ENCODE measurements at regions not wholly inside any gene's neighbourhood (a gene's known extent, or its start where the extent isn't known, plus 50 kb on each side); places are given as distances from the start of the nearest gene placed in this dataset.

DNA sequence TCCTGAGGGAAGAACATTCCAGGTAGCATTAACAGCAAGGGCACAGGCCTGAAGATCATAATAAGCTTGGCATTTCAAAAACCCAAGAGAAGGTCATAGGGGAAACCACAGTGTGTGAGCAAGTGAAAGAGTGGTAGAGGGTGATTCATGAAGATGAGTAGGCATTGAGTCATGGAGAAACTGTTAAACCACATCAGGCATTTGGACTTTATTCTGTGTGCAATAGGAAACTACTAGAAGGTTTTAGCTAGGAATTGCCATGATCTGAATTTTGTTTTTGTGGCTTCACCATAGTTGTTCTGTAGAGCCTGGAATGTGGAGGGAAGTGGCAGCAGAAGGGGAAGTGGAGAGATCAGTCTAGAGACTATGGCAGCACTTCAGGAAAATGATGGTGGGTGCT is 359.0 kb upstream of the PTBP2 start (continued):
- TF ChIP-seq, protein P1, sequence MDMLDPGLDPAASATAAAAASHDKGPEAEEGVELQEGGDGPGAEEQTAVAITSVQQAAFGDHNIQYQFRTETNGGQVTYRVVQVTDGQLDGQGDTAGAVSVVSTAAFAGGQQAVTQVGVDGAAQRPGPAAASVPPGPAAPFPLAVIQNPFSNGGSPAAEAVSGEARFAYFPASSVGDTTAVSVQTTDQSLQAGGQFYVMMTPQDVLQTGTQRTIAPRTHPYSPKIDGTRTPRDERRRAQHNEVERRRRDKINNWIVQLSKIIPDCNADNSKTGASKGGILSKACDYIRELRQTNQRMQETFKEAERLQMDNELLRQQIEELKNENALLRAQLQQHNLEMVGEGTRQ (IDR thresholded peaks at IDR 0.05; ENCODE audit: borderline replicate concordance, low read depth, low read length): no peak
- TF ChIP-seq RFX5 (IDR thresholded peaks at IDR 0.05; ENCODE audit: low read length) (no peak), NRF1 (IDR thresholded peaks at IDR 0.05; ENCODE audit: low read depth, low read length) (no peak), POLR2AphosphoS5 (IDR thresholded peaks at IDR 0.05; ENCODE audit: low read depth, low read length) (peak; percentile 92), RXRA (IDR thresholded peaks at IDR 0.05; ENCODE audit: borderline replicate concordance, low read depth) (peak; percentile 94), NFIC (IDR thresholded peaks at IDR 0.05; ENCODE audit: borderline replicate concordance) (peak; percentile 94), MEF2A (IDR thresholded peaks at IDR 0.05; ENCODE audit: borderline replicate concordance, low read depth) (peak; percentile 76; the same call in 1 of the 2 replicates), YY1 (IDR thresholded peaks at IDR 0.05; ENCODE audit: low read depth) (peak; percentile 45; the same call in 1 of the 2 replicates)
- TF ChIP-seq, protein P2, sequence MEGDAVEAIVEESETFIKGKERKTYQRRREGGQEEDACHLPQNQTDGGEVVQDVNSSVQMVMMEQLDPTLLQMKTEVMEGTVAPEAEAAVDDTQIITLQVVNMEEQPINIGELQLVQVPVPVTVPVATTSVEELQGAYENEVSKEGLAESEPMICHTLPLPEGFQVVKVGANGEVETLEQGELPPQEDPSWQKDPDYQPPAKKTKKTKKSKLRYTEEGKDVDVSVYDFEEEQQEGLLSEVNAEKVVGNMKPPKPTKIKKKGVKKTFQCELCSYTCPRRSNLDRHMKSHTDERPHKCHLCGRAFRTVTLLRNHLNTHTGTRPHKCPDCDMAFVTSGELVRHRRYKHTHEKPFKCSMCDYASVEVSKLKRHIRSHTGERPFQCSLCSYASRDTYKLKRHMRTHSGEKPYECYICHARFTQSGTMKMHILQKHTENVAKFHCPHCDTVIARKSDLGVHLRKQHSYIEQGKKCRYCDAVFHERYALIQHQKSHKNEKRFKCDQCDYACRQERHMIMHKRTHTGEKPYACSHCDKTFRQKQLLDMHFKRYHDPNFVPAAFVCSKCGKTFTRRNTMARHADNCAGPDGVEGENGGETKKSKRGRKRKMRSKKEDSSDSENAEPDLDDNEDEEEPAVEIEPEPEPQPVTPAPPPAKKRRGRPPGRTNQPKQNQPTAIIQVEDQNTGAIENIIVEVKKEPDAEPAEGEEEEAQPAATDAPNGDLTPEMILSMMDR (IDR thresholded peaks at IDR 0.05): no peak

DNA sequence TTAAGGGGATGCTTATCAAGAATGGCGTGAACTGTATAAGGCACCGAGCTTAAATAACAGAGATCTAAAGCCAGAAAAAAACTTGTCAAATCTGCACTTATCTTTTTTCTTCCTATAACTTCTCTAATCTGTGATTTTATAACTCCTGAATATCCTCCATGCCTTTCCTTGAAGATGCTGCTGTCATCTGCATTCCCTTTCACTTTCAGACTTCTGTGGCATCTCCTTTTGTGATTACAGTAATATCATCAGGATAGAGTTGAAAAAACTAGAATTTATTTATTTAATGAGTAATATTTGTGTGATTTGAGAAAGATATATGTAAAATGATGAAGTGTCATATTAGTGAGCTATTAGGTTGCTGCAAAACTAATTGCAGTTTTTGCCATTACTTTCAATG is 357.8 kb upstream of the PTBP2 start:
- Histone ChIP-seq H3K4me1 (ENCODE audit: control insufficient read depth in 1 of 2, insufficient read depth in 2 of 2, low read depth in 1 of 2, low read length in 1 of 2) (peaks cover 6 to 34% of the 10 kb centered on the region in 2 experiments), H3K27me3 (ENCODE audit: insufficient read depth) (no peaks in the 10 kb centered on the region), H3K4me3 (ENCODE audit: low read depth in 2 of 2, low read length in 1 of 2) (no peak overlapping the region), H4K20me1 (ENCODE audit: insufficient read depth) (no peaks in the 10 kb centered on the region), H3K79me2 (ENCODE audit: insufficient read depth) (no peaks in the 10 kb centered on the region), H3F3A (replicated peaks; ENCODE audit: insufficient read depth) (peaks cover 27% of the 10 kb centered on the region), H3K36me3 (replicated peaks in 1 of 2; ENCODE audit: control insufficient read depth in 1 of 2, insufficient read depth in 2 of 2, low read length in 1 of 2) (no peaks in the 10 kb centered on the region), H3K4me2 (0 out of 2 replicates have a peak overlapping the region, but pooled peaks have one; percentile 36), H3K9me3 (no peaks in the 10 kb centered on the region), H2AFZ (ENCODE audit: low read depth) (no peak overlapping the region), H3K27ac (ENCODE audit: low read depth in 2 of 2, low read length in 1 of 2) (peak overlapping the region in 1 of 2 experiments; percentile 83; a peak in 2 of 4 replicates), H3K9me2 (no peaks in the 10 kb centered on the region), H3K9ac (no peak overlapping the region)
- 94% methylated on average over 2 of the region's 2 CpGs for WGBS (ENCODE audit: low lambda C conversion rate)
- POLR2A ChIA-PET: no interaction called here
- CTCF ChIA-PET: no interaction called here
- no peak for DNase-seq
- TF ChIP-seq, protein P3, sequence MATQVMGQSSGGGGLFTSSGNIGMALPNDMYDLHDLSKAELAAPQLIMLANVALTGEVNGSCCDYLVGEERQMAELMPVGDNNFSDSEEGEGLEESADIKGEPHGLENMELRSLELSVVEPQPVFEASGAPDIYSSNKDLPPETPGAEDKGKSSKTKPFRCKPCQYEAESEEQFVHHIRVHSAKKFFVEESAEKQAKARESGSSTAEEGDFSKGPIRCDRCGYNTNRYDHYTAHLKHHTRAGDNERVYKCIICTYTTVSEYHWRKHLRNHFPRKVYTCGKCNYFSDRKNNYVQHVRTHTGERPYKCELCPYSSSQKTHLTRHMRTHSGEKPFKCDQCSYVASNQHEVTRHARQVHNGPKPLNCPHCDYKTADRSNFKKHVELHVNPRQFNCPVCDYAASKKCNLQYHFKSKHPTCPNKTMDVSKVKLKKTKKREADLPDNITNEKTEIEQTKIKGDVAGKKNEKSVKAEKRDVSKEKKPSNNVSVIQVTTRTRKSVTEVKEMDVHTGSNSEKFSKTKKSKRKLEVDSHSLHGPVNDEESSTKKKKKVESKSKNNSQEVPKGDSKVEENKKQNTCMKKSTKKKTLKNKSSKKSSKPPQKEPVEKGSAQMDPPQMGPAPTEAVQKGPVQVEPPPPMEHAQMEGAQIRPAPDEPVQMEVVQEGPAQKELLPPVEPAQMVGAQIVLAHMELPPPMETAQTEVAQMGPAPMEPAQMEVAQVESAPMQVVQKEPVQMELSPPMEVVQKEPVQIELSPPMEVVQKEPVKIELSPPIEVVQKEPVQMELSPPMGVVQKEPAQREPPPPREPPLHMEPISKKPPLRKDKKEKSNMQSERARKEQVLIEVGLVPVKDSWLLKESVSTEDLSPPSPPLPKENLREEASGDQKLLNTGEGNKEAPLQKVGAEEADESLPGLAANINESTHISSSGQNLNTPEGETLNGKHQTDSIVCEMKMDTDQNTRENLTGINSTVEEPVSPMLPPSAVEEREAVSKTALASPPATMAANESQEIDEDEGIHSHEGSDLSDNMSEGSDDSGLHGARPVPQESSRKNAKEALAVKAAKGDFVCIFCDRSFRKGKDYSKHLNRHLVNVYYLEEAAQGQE (IDR thresholded peaks at IDR 0.05; ENCODE audit: low read depth, low read length): no peak
- TF ChIP-seq FOXM1 (IDR thresholded peaks at IDR 0.05; ENCODE audit: low read depth): no peak
- no peak for TF ChIP-seq GABPA (IDR thresholded peaks at IDR 0.05; ENCODE audit: low read depth)
- no peak for TF ChIP-seq RXRA (IDR thresholded peaks at IDR 0.05; ENCODE audit: borderline replicate concordance, low read depth)
- TF ChIP-seq MXI1 (IDR thresholded peaks at IDR 0.05; ENCODE audit: low read depth, low read length): no peak
- TF ChIP-seq MEF2A (IDR thresholded peaks at IDR 0.05; ENCODE audit: borderline replicate concordance, low read depth): no peak
- no peak for TF ChIP-seq TAF1 (IDR thresholded peaks at IDR 0.05; ENCODE audit: borderline replicate concordance, low read depth, low read length)
- TF ChIP-seq, protein P4, sequence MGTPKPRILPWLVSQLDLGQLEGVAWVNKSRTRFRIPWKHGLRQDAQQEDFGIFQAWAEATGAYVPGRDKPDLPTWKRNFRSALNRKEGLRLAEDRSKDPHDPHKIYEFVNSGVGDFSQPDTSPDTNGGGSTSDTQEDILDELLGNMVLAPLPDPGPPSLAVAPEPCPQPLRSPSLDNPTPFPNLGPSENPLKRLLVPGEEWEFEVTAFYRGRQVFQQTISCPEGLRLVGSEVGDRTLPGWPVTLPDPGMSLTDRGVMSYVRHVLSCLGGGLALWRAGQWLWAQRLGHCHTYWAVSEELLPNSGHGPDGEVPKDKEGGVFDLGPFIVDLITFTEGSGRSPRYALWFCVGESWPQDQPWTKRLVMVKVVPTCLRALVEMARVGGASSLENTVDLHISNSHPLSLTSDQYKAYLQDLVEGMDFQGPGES (IDR thresholded peaks at IDR 0.05; ENCODE audit: low read depth, low read length): no peak
- TF ChIP-seq GATA2 (CRISPR knock-in tag; IDR thresholded peaks at IDR 0.05): no peak
- no peak for TF ChIP-seq FOSL2 (IDR thresholded peaks at IDR 0.05; ENCODE audit: borderline replicate concordance, low read depth)
- TF ChIP-seq YY1 (IDR thresholded peaks at IDR 0.05; ENCODE audit: low read depth): no peak
- TF ChIP-seq, protein P5, sequence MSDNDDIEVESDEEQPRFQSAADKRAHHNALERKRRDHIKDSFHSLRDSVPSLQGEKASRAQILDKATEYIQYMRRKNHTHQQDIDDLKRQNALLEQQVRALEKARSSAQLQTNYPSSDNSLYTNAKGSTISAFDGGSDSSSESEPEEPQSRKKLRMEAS (IDR thresholded peaks at IDR 0.05; ENCODE audit: low read depth): no peak
- TF ChIP-seq EP300 (IDR thresholded peaks at IDR 0.05; ENCODE audit: borderline replicate concordance in 1 of 2, low read depth in 1 of 2, low read length in 1 of 2): no peak
- TF ChIP-seq SMC3 (IDR thresholded peaks at IDR 0.05; ENCODE audit: low read depth, low read length): no peak
- TF ChIP-seq, protein P6, sequence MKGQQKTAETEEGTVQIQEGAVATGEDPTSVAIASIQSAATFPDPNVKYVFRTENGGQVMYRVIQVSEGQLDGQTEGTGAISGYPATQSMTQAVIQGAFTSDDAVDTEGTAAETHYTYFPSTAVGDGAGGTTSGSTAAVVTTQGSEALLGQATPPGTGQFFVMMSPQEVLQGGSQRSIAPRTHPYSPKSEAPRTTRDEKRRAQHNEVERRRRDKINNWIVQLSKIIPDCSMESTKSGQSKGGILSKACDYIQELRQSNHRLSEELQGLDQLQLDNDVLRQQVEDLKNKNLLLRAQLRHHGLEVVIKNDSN (IDR thresholded peaks at IDR 0.05; ENCODE audit: borderline replicate concordance, low read depth): no peak
- TF ChIP-seq ELF1 (IDR thresholded peaks at IDR 0.05): no peak

All from SK-N-SH (cell line).